GM12864 (cell line): ENCODE measurements at regions not wholly inside any gene's neighbourhood (a gene's known extent, or its start where the extent isn't known, plus 50 kb on each side); places are given as distances from the start of the nearest gene placed in this dataset.

Experiments used
- DNase-seq: peaks from one replicate; pipeline ENCODE4 v3.0.0-alpha.2; 2011; ENCODE audit warnings: low read depth
- H3K4me3 ChIP-seq: 2 replicates; pipeline ENCODE4 v1.5.1; 2011; ENCODE audit warnings: mild to moderate bottlenecking, low read depth, low read length, control low read depth
- CTCF ChIP-seq: IDR thresholded peaks from 2 replicates; pipeline ENCODE4 v1.5.1; 2011; ENCODE audit warnings: low read depth, mild to moderate bottlenecking, moderate library complexity, low read length, control low read depth, inconsistent platforms; ENCODE audit errors: missing control alignments

DNA sequence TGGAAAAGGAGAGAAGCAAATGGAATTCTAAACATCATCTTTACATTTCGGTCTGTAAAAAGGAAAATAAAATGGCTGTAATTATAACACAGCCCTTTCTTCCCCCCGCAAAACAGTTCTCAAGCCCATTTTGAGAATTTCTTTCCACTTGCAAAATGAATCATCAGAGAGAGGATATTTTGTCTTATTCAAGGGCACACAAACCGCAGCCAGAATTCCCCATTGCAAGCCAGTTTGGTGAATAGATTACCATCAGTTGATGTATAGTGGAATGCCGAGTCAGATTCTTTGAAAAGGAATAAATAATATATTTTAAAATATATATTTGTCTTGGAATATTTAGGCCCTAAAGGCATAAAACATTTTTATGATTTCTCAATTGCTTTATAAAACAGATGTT lies 420.4 kb upstream of the SEMA6D start:
- TF ChIP-seq CTCF: no peak
- no peak for DNase-seq
- no peak overlapping the region for H3K4me3 ChIP-seq

DNA sequence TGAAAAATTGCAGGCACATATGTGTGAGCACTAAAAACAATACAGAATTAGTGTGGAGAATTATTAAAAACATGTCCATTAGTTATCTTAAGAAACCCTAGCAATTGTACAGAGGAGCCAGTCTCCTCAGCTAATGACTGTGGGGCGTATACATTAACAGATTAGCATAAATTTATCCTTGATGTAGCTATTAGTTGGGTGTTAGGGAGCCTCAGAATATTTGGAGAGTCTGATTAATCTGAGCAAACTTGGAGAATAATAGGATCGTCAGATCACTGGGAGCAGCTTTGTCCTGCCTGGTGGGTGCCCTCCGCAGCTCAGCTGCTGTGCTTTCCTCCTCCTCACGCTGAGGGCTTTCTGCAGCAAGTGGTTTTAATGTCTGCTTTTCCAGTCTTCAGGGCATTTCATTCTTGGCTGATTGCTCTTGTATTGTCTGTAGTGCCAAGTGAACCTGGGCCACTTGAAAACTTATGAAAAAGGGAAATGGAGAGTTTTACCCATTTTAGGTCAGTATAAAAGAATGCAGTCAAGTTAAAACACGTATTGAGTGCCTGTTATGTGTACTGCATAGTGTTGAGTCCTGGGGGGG lies 417.4 kb upstream of the SEMA6D start:
- DNase-seq: no peak
- TF ChIP-seq CTCF: no peak
- H3K4me3 ChIP-seq: no peak overlapping the region

DNA sequence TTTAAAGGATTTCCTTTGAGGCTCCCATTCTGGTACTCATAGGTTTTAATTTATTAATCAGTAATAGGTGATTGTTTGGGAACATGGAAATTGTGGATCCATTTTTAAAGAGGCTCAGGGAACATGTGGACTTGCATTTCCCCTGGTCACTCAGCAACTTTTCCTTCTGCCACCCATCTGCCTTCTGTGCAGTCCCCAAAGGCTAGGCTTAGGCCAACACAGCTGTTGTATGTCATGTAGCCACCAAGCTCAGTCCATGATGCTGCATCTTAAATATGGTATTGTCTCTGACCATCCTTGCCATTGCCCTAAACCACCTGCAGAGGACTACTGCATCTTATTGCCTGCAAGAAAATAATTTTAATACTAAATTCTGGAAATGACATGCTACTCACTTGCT lies 416.7 kb upstream of the SEMA6D start:
- H3K4me3 ChIP-seq: no peak overlapping the region
- no peak for TF ChIP-seq CTCF
- DNase-seq: no peak

DNA sequence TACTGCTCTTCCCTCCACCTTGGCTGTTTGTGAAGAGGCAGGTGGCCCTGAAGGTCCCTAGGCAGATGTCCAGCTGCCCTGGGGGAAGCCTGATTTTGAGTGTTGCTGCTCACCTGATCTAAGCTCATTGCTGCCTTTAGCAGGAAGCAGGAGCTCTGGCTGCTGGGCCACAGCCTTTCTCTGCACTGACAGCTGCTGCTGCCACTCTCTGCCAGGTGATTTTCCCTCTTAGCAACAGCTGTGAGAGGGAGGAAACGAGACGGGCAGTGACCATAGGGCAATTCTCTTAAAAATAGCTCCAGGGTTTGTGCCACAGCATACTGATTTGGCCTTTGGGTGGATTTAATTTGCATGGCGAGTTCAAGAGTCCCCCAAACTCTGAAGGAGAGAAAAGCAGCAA lies 415.8 kb upstream of the SEMA6D start:
- no peak for TF ChIP-seq CTCF
- DNase-seq: no peak
- no peak overlapping the region for H3K4me3 ChIP-seq

DNA sequence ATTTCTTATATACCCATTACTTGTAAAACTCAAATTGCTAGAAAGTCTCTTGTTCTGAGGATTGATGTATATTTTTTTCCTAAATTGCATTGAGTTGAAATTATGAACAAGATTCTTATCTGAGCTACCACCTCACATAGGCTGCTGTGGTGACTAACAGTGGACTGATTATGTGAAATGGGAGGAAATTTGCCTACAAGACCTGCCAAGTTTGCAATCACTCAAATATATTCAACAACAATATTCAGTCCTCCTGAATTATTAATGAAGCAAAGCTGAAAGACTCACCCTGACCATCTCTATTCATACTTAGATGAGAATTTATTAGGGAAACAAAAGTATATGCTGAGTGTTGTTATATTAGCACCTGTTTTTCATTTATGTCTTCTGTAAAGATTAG lies 412.6 kb upstream of the SEMA6D start:
- DNase-seq: no peak
- TF ChIP-seq CTCF: no peak
- H3K4me3 ChIP-seq: no peak overlapping the region

DNA sequence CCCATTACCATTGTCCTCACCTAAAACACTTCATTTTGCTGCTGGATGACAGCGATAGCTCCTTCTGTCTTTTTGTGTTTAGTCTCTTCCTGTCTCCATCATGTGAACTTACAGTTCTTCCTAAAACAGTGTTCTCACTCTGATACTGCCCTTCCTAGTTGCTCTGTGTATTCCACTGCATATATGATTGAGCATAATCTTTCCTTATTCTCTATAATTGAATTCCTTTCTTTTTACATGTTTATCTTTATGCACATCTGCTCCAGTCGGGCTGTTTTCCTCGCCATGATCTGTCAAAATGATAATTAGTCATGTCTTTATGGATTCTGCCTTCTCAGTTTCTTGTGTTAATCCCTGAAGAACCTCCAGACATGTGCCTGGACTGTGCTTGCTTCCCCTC lies 405.1 kb upstream of the SEMA6D start:
- no peak for DNase-seq
- no peak for TF ChIP-seq CTCF
- H3K4me3 ChIP-seq: no peak overlapping the region
